Progenitor cell of endocrine pancreas (in vitro differentiated cells): ENCODE measurements at regions not wholly inside any gene's neighbourhood (a gene's known extent, or its start where the extent isn't known, plus 50 kb on each side); places are given as distances from the start of the nearest gene placed in this dataset.
A peak's percentile ranks its signal among the peaks of the same experiment; 100 is the strongest.

Experiments used
- DNase-seq: peaks from one replicate; pipeline ENCODE4 v3.0.0; 2021; ENCODE audit warnings: low spot score; ENCODE audit not compliant: unreplicated experiment
- H3K27ac Mint-ChIP-seq: 2 replicates; pipeline ENCODE4 v1.8.0; 2021; ENCODE audit warnings: mild to moderate bottlenecking, moderate library complexity, mixed read lengths
- H3K27me3 Mint-ChIP-seq: 2 replicates; pipeline ENCODE4 v1.8.0; 2021; ENCODE audit warnings: mixed read lengths
- H3K36me3 Mint-ChIP-seq: 2 replicates; pipeline ENCODE4 v1.8.0; 2022; ENCODE audit warnings: mixed read lengths; ENCODE audit not compliant: insufficient read depth
- H3K4me1 Mint-ChIP-seq: 2 replicates; pipeline ENCODE4 v1.8.0; 2021; ENCODE audit warnings: low read depth, mixed read lengths
- H3K4me3 Mint-ChIP-seq: 2 replicates; pipeline ENCODE4 v1.8.0; 2021; ENCODE audit warnings: low read depth, mild to moderate bottlenecking, moderate library complexity, mixed read lengths
- H3K9me3 Mint-ChIP-seq: 2 replicates; pipeline ENCODE4 v1.8.0; 2021; ENCODE audit warnings: low read depth, mixed read lengths
- CTCF ChIP-seq: fragments of 200-600 bp; sonication (generic); IDR thresholded peaks from one replicate; pipeline ENCODE4 v1.5.0; 2021; ENCODE audit warnings: antibody characterized with exemption, mild to moderate bottlenecking; ENCODE audit not compliant: unreplicated experiment

- Mint-ChIP-seq H3K27me3 (no peaks in the 10 kb centered on the region), H3K36me3 (no peaks in the 10 kb centered on the region), H3K4me1 (peaks cover 4% of the 10 kb centered on the region), H3K9me3 (peaks cover 5% of the 10 kb centered on the region), H3K4me3 (no peak overlapping the region), H3K27ac (no peak overlapping the region)
- DNase-seq, result no peak
- no peak for TF ChIP-seq CTCF
Measured at GRCh38 chr12:30082381-30082780, 298.6 kb upstream of the TMTC1 start.

GRCh38 chr12:30074916-30075315, 291.2 kb upstream of the TMTC1 start:
- Mint-ChIP-seq H3K9me3 (peaks cover 7% of the 10 kb centered on the region), H3K36me3 (no peaks in the 10 kb centered on the region), H3K4me3 (no peak overlapping the region), H3K4me1 (peaks cover 26% of the 10 kb centered on the region), H3K27me3 (no peaks in the 10 kb centered on the region), H3K27ac (no peak overlapping the region)
- DNase-seq, result no peak
- no peak for TF ChIP-seq CTCF

- DNase-seq, result no peak
- Mint-ChIP-seq H3K9me3 (peaks cover 6% of the 10 kb centered on the region), H3K27me3 (no peaks in the 10 kb centered on the region), H3K27ac (peak overlapping the region; percentile 75), H3K4me3 (peak overlapping the region; percentile 12), H3K36me3 (peaks cover under 1% of the 10 kb centered on the region), H3K4me1 (peaks cover 34% of the 10 kb centered on the region)
- TF ChIP-seq CTCF, result no peak
Measured at GRCh38 chr12:30072824-30073223, 289.1 kb upstream of the TMTC1 start.

GRCh38 chr12:30067146-30067545, 283.4 kb upstream of the TMTC1 start:
- H3K27ac Mint-ChIP-seq, result no peak overlapping the region
- no peak for DNase-seq
- TF ChIP-seq CTCF, result no peak
- no peak overlapping the region for H3K4me3 Mint-ChIP-seq
- peaks cover 20% of the 10 kb centered on the region for H3K4me1 Mint-ChIP-seq
- H3K9me3 Mint-ChIP-seq, result peaks cover 12% of the 10 kb centered on the region
- H3K27me3 Mint-ChIP-seq, result no peaks in the 10 kb centered on the region
- peaks cover 5% of the 10 kb centered on the region for H3K36me3 Mint-ChIP-seq

GRCh38 chr12:30064906-30065305, 281.2 kb upstream of the TMTC1 start:
- TF ChIP-seq CTCF, result no peak
- H3K27ac Mint-ChIP-seq, result no peak overlapping the region
- H3K27me3 Mint-ChIP-seq, result no peaks in the 10 kb centered on the region
- H3K4me3 Mint-ChIP-seq, result no peak overlapping the region
- peaks cover 5% of the 10 kb centered on the region for H3K36me3 Mint-ChIP-seq
- H3K9me3 Mint-ChIP-seq, result peaks cover 12% of the 10 kb centered on the region
- peaks cover 14% of the 10 kb centered on the region for H3K4me1 Mint-ChIP-seq
- DNase-seq, result no peak
